Nephron progenitor cell (in vitro differentiated cells): ENCODE measurements at regions not wholly inside any gene's neighbourhood (a gene's known extent, or its start where the extent isn't known, plus 50 kb on each side); places are given as distances from the start of the nearest gene placed in this dataset.

Experiments used
- DNase-seq: peaks from one replicate; pipeline ENCODE4 v3.0.0; 2021
- H3K27ac Mint-ChIP-seq: 2 replicates; pipeline ENCODE4 v1.8.0; 2021; ENCODE audit warnings: mild to moderate bottlenecking, moderate library complexity, mixed read lengths
- H3K27me3 Mint-ChIP-seq: 2 replicates; pipeline ENCODE4 v1.8.0; 2021; ENCODE audit warnings: mild to moderate bottlenecking, low read depth, mixed read lengths; ENCODE audit not compliant: poor library complexity
- H3K36me3 Mint-ChIP-seq: 2 replicates; pipeline ENCODE4 v1.8.0; 2021; ENCODE audit warnings: low read depth, mixed read lengths
- H3K4me1 Mint-ChIP-seq: 2 replicates; pipeline ENCODE4 v1.8.0; 2021; ENCODE audit warnings: mixed read lengths
- H3K4me3 Mint-ChIP-seq: 2 replicates; pipeline ENCODE4 v1.8.0; 2021; ENCODE audit warnings: mild to moderate bottlenecking, moderate library complexity, mixed read lengths
- H3K9me3 Mint-ChIP-seq: 2 replicates; pipeline ENCODE4 v1.8.0; 2021; ENCODE audit warnings: mild to moderate bottlenecking, moderate library complexity, mixed read lengths
- CTCF ChIP-seq: fragments of 200-600 bp; sonication (generic); IDR thresholded peaks from 2 replicates; pipeline ENCODE4 v1.5.0; 2021; ENCODE audit warnings: antibody characterized with exemption

GRCh38 chr1:209208648-209209047 is 374.9 kb upstream of the CAMK1G start:
- Mint-ChIP-seq H3K27ac (no peak overlapping the region), H3K4me3 (peak overlapping the region; percentile 29), H3K9me3 (no peaks in the 10 kb centered on the region), H3K4me1 (peaks cover 18% of the 10 kb centered on the region), H3K27me3 (peaks cover 26% of the 10 kb centered on the region), H3K36me3 (no peaks in the 10 kb centered on the region)
- no peak for DNase-seq
- TF ChIP-seq CTCF: no peak

- no peak for TF ChIP-seq CTCF
- Mint-ChIP-seq H3K36me3 (no peaks in the 10 kb centered on the region), H3K4me1 (no peaks in the 10 kb centered on the region), H3K27ac (no peak overlapping the region), H3K9me3 (no peaks in the 10 kb centered on the region), H3K4me3 (no peak overlapping the region), H3K27me3 (peaks cover 16% of the 10 kb centered on the region)
- no peak for DNase-seq
Measured at GRCh38 chr1:209213989-209214388, 369.5 kb upstream of the CAMK1G start.

- no peak for TF ChIP-seq CTCF
- peaks cover 9% of the 10 kb centered on the region for H3K27me3 Mint-ChIP-seq
- H3K27ac Mint-ChIP-seq: no peak overlapping the region
- no peak overlapping the region for H3K4me3 Mint-ChIP-seq
- H3K4me1 Mint-ChIP-seq: no peaks in the 10 kb centered on the region
- H3K9me3 Mint-ChIP-seq: no peaks in the 10 kb centered on the region
- DNase-seq: no peak
- H3K36me3 Mint-ChIP-seq: no peaks in the 10 kb centered on the region
Measured at GRCh38 chr1:209215826-209216225, 367.7 kb upstream of the CAMK1G start.

GRCh38 chr1:209218113-209218512 is 365.4 kb upstream of the CAMK1G start:
- peaks cover 4% of the 10 kb centered on the region for H3K27me3 Mint-ChIP-seq

GRCh38 chr1:209218981-209219380 is 364.5 kb upstream of the CAMK1G start:
- Mint-ChIP-seq H3K27me3 (peaks cover 3% of the 10 kb centered on the region), H3K4me1 (no peaks in the 10 kb centered on the region), H3K27ac (no peak overlapping the region), H3K4me3 (no peak overlapping the region), H3K9me3 (no peaks in the 10 kb centered on the region), H3K36me3 (no peaks in the 10 kb centered on the region)
- no peak for TF ChIP-seq CTCF
- DNase-seq: no peak

More at GRCh38 chr1:209218113-209218512, 365.4 kb upstream of the CAMK1G start:
- no peak for TF ChIP-seq CTCF
- Mint-ChIP-seq H3K27ac (no peak overlapping the region), H3K9me3 (no peaks in the 10 kb centered on the region), H3K4me3 (no peak overlapping the region), H3K36me3 (no peaks in the 10 kb centered on the region), H3K4me1 (no peaks in the 10 kb centered on the region)
- no peak for DNase-seq

GRCh38 chr1:209219791-209220524 is 363.6 kb upstream of the CAMK1G start:
- Mint-ChIP-seq H3K27me3 (no peaks in the 10 kb centered on the region), H3K4me1 (no peaks in the 10 kb centered on the region), H3K4me3 (no peak overlapping the region), H3K36me3 (no peaks in the 10 kb centered on the region), H3K9me3 (no peaks in the 10 kb centered on the region), H3K27ac (peak overlapping the region; percentile 24)
- TF ChIP-seq CTCF: no peak
- no peak for DNase-seq
